ENCODE measurements at regions not wholly inside any gene's neighbourhood (a gene's known extent, or its start where the extent isn't known, plus 50 kb on each side); places are given as distances from the start of the nearest gene placed in this dataset.
"Not testable (repeated sequence)": the region's sequence is repeated elsewhere in the genome, so short reads cannot be mapped to it uniquely, and the experiment has no call there.

GRCh38 chr9:129454467-129455067, 166.3 kb downstream of the C9orf50 start:
- no peak for DNase-seq

- DNase-seq, result no peak
Measured at GRCh38 chr9:129453734-129454133, 167.2 kb downstream of the C9orf50 start.

- DNase-seq, result no peak
Measured at GRCh38 chr9:129451669-129452068, 169.2 kb downstream of the C9orf50 start.

GRCh38 chr9:129451089-129451656, 169.7 kb downstream of the C9orf50 start:
- no peak for DNase-seq

- DNase-seq, result no peak
Measured at GRCh38 chr9:129449066-129449465, 171.8 kb downstream of the C9orf50 start.

- peak; percentile 37 to 56 for DNase-seq
Measured at GRCh38 chr9:129446828-129447550, 173.9 kb downstream of the C9orf50 start.

GRCh38 chr9:129445794-129446306, 175.1 kb downstream of the C9orf50 start:
- DNase-seq, result no peak

- not testable (repeated sequence) for DNase-seq
Measured at GRCh38 chr9:129443515-129444164, 177.3 kb downstream of the C9orf50 start.

- no peak for DNase-seq
Measured at GRCh38 chr9:129442803-129443511, 177.9 kb downstream of the C9orf50 start.

- DNase-seq, result no peak
Measured at GRCh38 chr9:129441852-129442251, 179.0 kb downstream of the C9orf50 start.

GRCh38 chr9:129440435-129441186, 180.3 kb downstream of the C9orf50 start:
- no peak for DNase-seq

- DNase-seq, result no peak
Measured at GRCh38 chr9:129439242-129439641, 181.7 kb downstream of the C9orf50 start.

- no peak for DNase-seq
Measured at GRCh38 chr9:129437626-129438323, 183.1 kb downstream of the C9orf50 start.

GRCh38 chr9:129436751-129437625, 183.9 kb downstream of the C9orf50 start:
- DNase-seq, result peak in 1 of 2 donors; percentile 51

GRCh38 chr9:129435988-129436717, 184.7 kb downstream of the C9orf50 start:
- no peak for DNase-seq

- DNase-seq, result no peak
Measured at GRCh38 chr9:129435291-129435690, 185.6 kb downstream of the C9orf50 start.

GRCh38 chr9:129434187-129434586, 186.7 kb downstream of the C9orf50 start:
- DNase-seq, result no peak

GRCh38 chr9:129432297-129433154, 188.4 kb downstream of the C9orf50 start:
- DNase-seq, result no peak

Measured in hippocampal formation (tissue), 2 donors.